ENCODE measurements at regions not wholly inside any gene's neighbourhood (a gene's known extent, or its start where the extent isn't known, plus 50 kb on each side); places are given as distances from the start of the nearest gene placed in this dataset.

- TF ChIP-seq CTCF (IDR thresholded peaks at IDR 0.05): no peak
- Histone ChIP-seq H3K27me3 (ENCODE audit: control insufficient read depth in 2 of 2, insufficient read depth in 2 of 2, low read length in 2 of 2) (no peaks in the 10 kb centered on the region), H3K27ac (ENCODE audit: low read depth in 1 of 2, low read length in 2 of 2) (no peak overlapping the region), H3K4me1 (ENCODE audit: control insufficient read depth in 1 of 2, insufficient read depth in 2 of 2, low read length in 2 of 2) (no peaks in the 10 kb centered on the region), H3K36me3 (replicated peaks in 1 of 2; ENCODE audit: control insufficient read depth in 1 of 2, insufficient read depth in 2 of 2, low read length in 2 of 2) (no peaks in the 10 kb centered on the region), H3K9ac (ENCODE audit: insufficient read depth, low read length, poor library complexity, severe bottlenecking) (no peak overlapping the region), H3K79me2 (ENCODE audit: insufficient read depth, low read length) (no peaks in the 10 kb centered on the region), H3K4me2 (replicated peaks; ENCODE audit: extremely low read depth, low read length, poor library complexity, severe bottlenecking) (no peak overlapping the region), H4K20me1 (ENCODE audit: insufficient read depth, low read length) (no peaks in the 10 kb centered on the region), H3K9me3 (replicated peaks in 1 of 2; ENCODE audit: control insufficient read depth in 1 of 2, insufficient read depth in 1 of 2, low read length in 2 of 2) (peaks cover 14 to 32% of the 10 kb centered on the region in 2 donors), H3K4me3 (replicated peaks in 1 of 3; ENCODE audit: low read depth in 2 of 3, low read length in 3 of 3) (no peak overlapping the region), H2AFZ (ENCODE audit: insufficient read depth, low read depth, low read length, poor library complexity, severe bottlenecking) (no peak overlapping the region)
- no peaks in the 10 kb centered on the region for H3K4me1 Mint-ChIP-seq
- WGBS (ENCODE audit: insufficient coverage): 58% methylated on average over 3 of the region's 4 CpGs
- H3K36me3 Mint-ChIP-seq: no peaks in the 10 kb centered on the region
- peaks cover 8 to 43% (median 19%) of the 10 kb centered on the region in 7 donors for H3K9me3 Mint-ChIP-seq
- intact Hi-C loops (cut with micrococcal nuclease): no loop called here
- H3K27ac Mint-ChIP-seq: no peak overlapping the region
- no peak for DNase-seq
- peaks cover 0 to 2% (median 0%) of the 10 kb centered on the region in 3 donors for H3K27me3 Mint-ChIP-seq (ENCODE audit: low read depth in 3 of 3)
- H3K4me3 Mint-ChIP-seq: no peak overlapping the region
These were observed 158.6 kb upstream of the ELAC2 start for GRCh38 chr17:13176436-13176835.

GRCh38 chr17:13171790-13172189 is 154.0 kb upstream of the ELAC2 start:
- H3K4me3 Mint-ChIP-seq: no peak overlapping the region
- no peaks in the 10 kb centered on the region for H3K4me1 Mint-ChIP-seq
- no peak for TF ChIP-seq CTCF (IDR thresholded peaks at IDR 0.05)
- no peaks in the 10 kb centered on the region for H3K4me1 ChIP-seq (ENCODE audit: control insufficient read depth in 1 of 2, insufficient read depth in 2 of 2, low read length in 2 of 2)
- WGBS (ENCODE audit: insufficient coverage): 100% methylated on average over 1 of the region's 1 CpG
- H3K36me3 ChIP-seq (replicated peaks in 1 of 2; ENCODE audit: control insufficient read depth in 1 of 2, insufficient read depth in 2 of 2, low read length in 2 of 2): no peaks in the 10 kb centered on the region
- no peak overlapping the region for H3K27ac ChIP-seq (ENCODE audit: low read depth in 1 of 2, low read length in 2 of 2)
- H3K27me3 ChIP-seq (ENCODE audit: control insufficient read depth in 2 of 2, insufficient read depth in 2 of 2, low read length in 2 of 2): no peaks in the 10 kb centered on the region
- intact Hi-C loops (cut with micrococcal nuclease): no loop called here
- H4K20me1 ChIP-seq (ENCODE audit: insufficient read depth, low read length): no peaks in the 10 kb centered on the region
- peaks cover 21 to 38% of the 10 kb centered on the region in 2 donors for H3K9me3 ChIP-seq (replicated peaks in 1 of 2; ENCODE audit: control insufficient read depth in 1 of 2, insufficient read depth in 1 of 2, low read length in 2 of 2)
- H3K27ac Mint-ChIP-seq: no peak overlapping the region
- no peak overlapping the region for H3K4me3 ChIP-seq (replicated peaks in 1 of 3; ENCODE audit: low read depth in 2 of 3, low read length in 3 of 3)
- DNase-seq: no peak
- H3K36me3 Mint-ChIP-seq: no peaks in the 10 kb centered on the region
- no peaks in the 10 kb centered on the region for H3K79me2 ChIP-seq (ENCODE audit: insufficient read depth, low read length)
- no peak overlapping the region for H3K4me2 ChIP-seq (replicated peaks; ENCODE audit: extremely low read depth, low read length, poor library complexity, severe bottlenecking)
- no peak overlapping the region for H3K9ac ChIP-seq (ENCODE audit: insufficient read depth, low read length, poor library complexity, severe bottlenecking)
- H3K27me3 Mint-ChIP-seq (ENCODE audit: low read depth in 3 of 3): peaks cover 0 to 2% (median 0%) of the 10 kb centered on the region in 3 donors
- H3K9me3 Mint-ChIP-seq: peaks cover 15 to 33% (median 22%) of the 10 kb centered on the region in 7 donors
- H2AFZ ChIP-seq (ENCODE audit: insufficient read depth, low read depth, low read length, poor library complexity, severe bottlenecking): no peak overlapping the region

Measured in CD14-positive monocyte (primary cell).